SK-N-SH (cell line): ENCODE measurements at regions not wholly inside any gene's neighbourhood (a gene's known extent, or its start where the extent isn't known, plus 50 kb on each side); places are given as distances from the start of the nearest gene placed in this dataset.

ENCODE experiments used
- CTCF ChIA-PET: fragments of 300-600, 350-600 bp; formaldehyde crosslinking; extraction: SDS; loops from one replicate; lab custom pipeline; 2021; lab: Yijun Ruan, JAX
- POLR2A ChIA-PET: fragments of 350-600 bp; sonication (Branson Sonifier 250); formaldehyde crosslinking; extraction: SDS; loops from one replicate; lab custom pipeline; 2020; ENCODE audit warnings: antibody characterized with exemption, inconsistent platforms; lab: Yijun Ruan, JAX
- DNase-seq: peaks from one replicate; pipeline ENCODE4 v3.0.0; 2012
- H2AFZ ChIP-seq: fragments of 200-600 bp; sonication (generic); 2 replicates; pipeline ENCODE4 v1.8.1; 2016; ENCODE audit warnings: antibody characterized with exemption, mild to moderate bottlenecking, low read depth
- H3F3A ChIP-seq: fragments of 200-600 bp; sonication (generic); replicated peaks from 2 replicates; pipeline ENCODE3; 2016; ENCODE audit warnings: antibody characterized with exemption, mild to moderate bottlenecking; ENCODE audit not compliant: insufficient read depth
- H3K27ac ChIP-seq, 2 experiments: fragments of 200-500 bp in 1 of 2; fragments of 200-600 bp in 1 of 2; sonication (Bioruptor generic) in 1 of 2; sonication (generic), shearing (Covaris generic) in 1 of 2; 2 replicates each; pipeline versions ENCODE4 v1.5.1 to v1.6.1; 2014 to 2016; ENCODE audit warnings: low read depth in 2 of 2, inconsistent platforms in 1 of 2, low read length in 1 of 2, mild to moderate bottlenecking in 1 of 2, mixed read lengths in 1 of 2
- H3K27me3 ChIP-seq: fragments of 200-600 bp; sonication (generic), shearing (Covaris generic); 2 replicates; pipeline ENCODE4 v1.6.1; 2016; ENCODE audit warnings: mixed run types; ENCODE audit not compliant: insufficient read depth
- H3K36me3 ChIP-seq, 2 experiments: fragments of 200-500 bp in 1 of 2; fragments of 200-600 bp in 1 of 2; sonication (Bioruptor generic) in 1 of 2; sonication (generic) in 1 of 2; replicated peaks in 1 of 2; 2 replicates each; pipeline versions ENCODE3 to v1.5.1; 2014 to 2016; ENCODE audit warnings: low read length in 1 of 2, mild to moderate bottlenecking in 1 of 2; ENCODE audit not compliant: insufficient read depth in 2 of 2, control insufficient read depth in 1 of 2
- H3K4me1 ChIP-seq, 2 experiments: fragments of 200-500 bp in 1 of 2; fragments of 200-600 bp in 1 of 2; sonication (Bioruptor generic) in 1 of 2; sonication (generic), shearing (Covaris generic) in 1 of 2; 2 replicates each; pipeline versions ENCODE4 v1.5.1 to v1.6.1; 2014 to 2016; ENCODE audit warnings: low read depth in 1 of 2, low read length in 1 of 2, mixed run types in 1 of 2; ENCODE audit not compliant: insufficient read depth in 2 of 2, control insufficient read depth in 1 of 2
- H3K4me2 ChIP-seq: fragments of 200-600 bp; sonication (generic), shearing (Covaris generic); 2 replicates; pipeline ENCODE4 v1.6.1; 2017; ENCODE audit warnings: mixed run types
- H3K4me3 ChIP-seq, 2 experiments: fragments of 200-500 bp in 1 of 2; fragments of 200-600 bp in 1 of 2; sonication (Bioruptor generic) in 1 of 2; sonication (generic), shearing (Covaris generic) in 1 of 2; 2 replicates each; pipeline versions ENCODE4 v1.5.1 to v1.8.1; 2014 to 2016; ENCODE audit warnings: low read depth in 2 of 2, inconsistent platforms in 1 of 2, low read length in 1 of 2, mild to moderate bottlenecking in 1 of 2, mixed read lengths in 1 of 2, moderate library complexity in 1 of 2
- H3K79me2 ChIP-seq: fragments of 200-600 bp; sonication (generic); 2 replicates; pipeline ENCODE4 v1.8.1; 2017; ENCODE audit warnings: mild to moderate bottlenecking; ENCODE audit not compliant: insufficient read depth
- H3K9ac ChIP-seq: fragments of 200-600 bp; sonication (generic); 2 replicates; pipeline ENCODE4 v1.6.1; 2017; ENCODE audit warnings: mixed run types
- H3K9me2 ChIP-seq: fragments of 200-600 bp; sonication (generic); 2 replicates; pipeline ENCODE4 v1.6.1; 2017; ENCODE audit warnings: mixed run types
- H3K9me3 ChIP-seq: fragments of 200-600 bp; sonication (generic); 2 replicates; pipeline ENCODE4 v1.6.1; 2017; ENCODE audit warnings: mixed run types, mild to moderate bottlenecking, moderate library complexity
- H4K20me1 ChIP-seq: fragments of 200-600 bp; sonication (generic); 2 replicates; pipeline ENCODE4 v1.6.1; 2017; ENCODE audit warnings: mild to moderate bottlenecking, mixed run types; ENCODE audit not compliant: insufficient read depth
- CTCF ChIP-seq: fragments of 200-600 bp; sonication (generic); IDR thresholded peaks from 2 replicates; pipeline ENCODE4 v1.6.1; 2017; ENCODE audit warnings: antibody characterized with exemption, mild to moderate bottlenecking, moderate library complexity
- EP300 ChIP-seq, 2 experiments: IDR thresholded peaks; 2 replicates each; pipeline versions ENCODE4 v1.4.0 to v1.6.1; 2012; ENCODE audit warnings: borderline replicate concordance in 1 of 2, low read depth in 1 of 2, low read length in 1 of 2
- MXI1 ChIP-seq: IDR thresholded peaks from 2 replicates; pipeline ENCODE4 v1.6.1; 2012; ENCODE audit warnings: mild to moderate bottlenecking, low read depth, low read length, improper control_type of control experiment
- NFIC ChIP-seq: IDR thresholded peaks from 2 replicates; pipeline ENCODE4 v1.4.0; 2012; ENCODE audit warnings: borderline replicate concordance
- RFX5 ChIP-seq: IDR thresholded peaks from 2 replicates; pipeline ENCODE4 v1.6.1; 2012; ENCODE audit warnings: mild to moderate bottlenecking, improper control_type of control experiment, low read length
- USF1 ChIP-seq: IDR thresholded peaks from 2 replicates; pipeline ENCODE4 v1.4.0; 2012; ENCODE audit warnings: low read depth, borderline replicate concordance
- YY1 ChIP-seq: IDR thresholded peaks from 2 replicates; pipeline ENCODE4 v1.4.0; 2012; ENCODE audit warnings: low read depth, mild to moderate bottlenecking
- WGBS: methylation state at CpG from one replicate; pipeline ENCODE4 v1.1.6; 2017; ENCODE audit warnings: low lambda C conversion rate; 5-methylcytosine and 5-hydroxymethylcytosine counted together
- TF ChIP-seq, protein P1 (sequence below): fragments of 150-350 bp; IDR thresholded peaks from 2 replicates; pipeline ENCODE4 v1.6.1; 2016; ENCODE audit warnings: mild to moderate bottlenecking, low read depth, low read length
- TF ChIP-seq, protein P2 (sequence below): IDR thresholded peaks from 2 replicates; pipeline ENCODE4; 2012
- TF ChIP-seq, protein P3 (sequence below): fragments of 150-350 bp; IDR thresholded peaks from 2 replicates; pipeline ENCODE4 v1.6.1; 2017; ENCODE audit warnings: antibody characterized with exemption, low read length, low read depth, borderline replicate concordance

DNA sequence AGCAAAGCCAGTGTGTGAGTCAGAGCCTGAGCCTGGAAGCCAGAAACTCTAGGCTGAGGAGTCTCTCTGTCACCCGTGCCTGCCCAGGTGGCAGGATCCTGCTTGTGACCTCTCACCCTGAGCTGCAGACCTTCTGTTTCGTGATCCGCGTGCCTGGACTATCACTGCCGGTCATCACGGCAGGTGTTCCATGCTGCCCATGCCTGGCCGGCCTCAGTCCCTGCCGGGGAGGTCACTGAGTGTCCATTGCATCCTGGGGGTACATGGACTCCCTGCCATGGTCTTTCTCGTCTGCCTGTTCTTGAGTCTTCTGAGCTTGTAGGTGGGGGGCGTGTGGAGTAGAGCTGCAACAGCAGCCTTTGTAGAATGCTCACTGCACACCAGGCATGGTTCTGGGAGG, 1032.4 kb downstream of the TBC1D22A start:
- H3K4me3 ChIP-seq, result no peak overlapping the region
- no peak overlapping the region for H3K4me2 ChIP-seq
- no peak overlapping the region for H3K27ac ChIP-seq
- H3K9me3 ChIP-seq, result no peaks in the 10 kb centered on the region; the same call in 1 of the 2 replicates
- no peak overlapping the region for H3K9ac ChIP-seq
- WGBS, result 43% methylated on average over 4 of the region's 10 CpGs
- TF ChIP-seq CTCF, result no peak
- TF ChIP-seq RFX5, result no peak
- TF ChIP-seq YY1, result no peak
- TF ChIP-seq, protein P1, sequence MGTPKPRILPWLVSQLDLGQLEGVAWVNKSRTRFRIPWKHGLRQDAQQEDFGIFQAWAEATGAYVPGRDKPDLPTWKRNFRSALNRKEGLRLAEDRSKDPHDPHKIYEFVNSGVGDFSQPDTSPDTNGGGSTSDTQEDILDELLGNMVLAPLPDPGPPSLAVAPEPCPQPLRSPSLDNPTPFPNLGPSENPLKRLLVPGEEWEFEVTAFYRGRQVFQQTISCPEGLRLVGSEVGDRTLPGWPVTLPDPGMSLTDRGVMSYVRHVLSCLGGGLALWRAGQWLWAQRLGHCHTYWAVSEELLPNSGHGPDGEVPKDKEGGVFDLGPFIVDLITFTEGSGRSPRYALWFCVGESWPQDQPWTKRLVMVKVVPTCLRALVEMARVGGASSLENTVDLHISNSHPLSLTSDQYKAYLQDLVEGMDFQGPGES, result no peak
- TF ChIP-seq, protein P2, sequence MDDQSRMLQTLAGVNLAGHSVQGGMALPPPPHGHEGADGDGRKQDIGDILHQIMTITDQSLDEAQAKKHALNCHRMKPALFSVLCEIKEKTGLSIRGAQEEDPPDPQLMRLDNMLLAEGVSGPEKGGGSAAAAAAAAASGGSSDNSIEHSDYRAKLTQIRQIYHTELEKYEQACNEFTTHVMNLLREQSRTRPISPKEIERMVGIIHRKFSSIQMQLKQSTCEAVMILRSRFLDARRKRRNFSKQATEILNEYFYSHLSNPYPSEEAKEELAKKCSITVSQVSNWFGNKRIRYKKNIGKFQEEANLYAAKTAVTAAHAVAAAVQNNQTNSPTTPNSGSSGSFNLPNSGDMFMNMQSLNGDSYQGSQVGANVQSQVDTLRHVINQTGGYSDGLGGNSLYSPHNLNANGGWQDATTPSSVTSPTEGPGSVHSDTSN, result no peak
- no peak for TF ChIP-seq NFIC
- TF ChIP-seq, protein P3, sequence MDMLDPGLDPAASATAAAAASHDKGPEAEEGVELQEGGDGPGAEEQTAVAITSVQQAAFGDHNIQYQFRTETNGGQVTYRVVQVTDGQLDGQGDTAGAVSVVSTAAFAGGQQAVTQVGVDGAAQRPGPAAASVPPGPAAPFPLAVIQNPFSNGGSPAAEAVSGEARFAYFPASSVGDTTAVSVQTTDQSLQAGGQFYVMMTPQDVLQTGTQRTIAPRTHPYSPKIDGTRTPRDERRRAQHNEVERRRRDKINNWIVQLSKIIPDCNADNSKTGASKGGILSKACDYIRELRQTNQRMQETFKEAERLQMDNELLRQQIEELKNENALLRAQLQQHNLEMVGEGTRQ, result no peak
- TF ChIP-seq EP300 (IDR thresholded peaks at IDR 0.05; ENCODE audit: borderline replicate concordance in 1 of 2, low read depth in 1 of 2, low read length in 1 of 2), result no peak
- TF ChIP-seq MXI1, result no peak
- no peak for TF ChIP-seq USF1
- no peaks in the 10 kb centered on the region for H4K20me1 ChIP-seq
- no peak for DNase-seq
- no peak overlapping the region for H2AFZ ChIP-seq
- H3K36me3 ChIP-seq, result no peaks in the 10 kb centered on the region
- H3K27me3 ChIP-seq, result no peaks in the 10 kb centered on the region
- no peaks in the 10 kb centered on the region for H3K4me1 ChIP-seq
- H3F3A ChIP-seq, result no peaks in the 10 kb centered on the region
- no peaks in the 10 kb centered on the region for H3K79me2 ChIP-seq
- POLR2A ChIA-PET, result no interaction called here
- H3K9me2 ChIP-seq, result no peaks in the 10 kb centered on the region
- CTCF ChIA-PET, result no interaction called here
